Activated B cell treated with CpG ODN at 0.5 μM for 24 hours (primary cell): ENCODE measurements at regions not wholly inside any gene's neighbourhood (a gene's known extent, or its start where the extent isn't known, plus 50 kb on each side); places are given as distances from the start of the nearest gene placed in this dataset.

Experiments used
- ATAC-seq: fragments of 200-7000 bp; cut with Tn5 transposase; one replicate; pipeline ENCODE4 v1.10.0; 2021; ENCODE audit warnings: low read depth, mild to moderate bottlenecking, moderate library complexity
- CTCF ChIA-PET: fragments of 350-600 bp; sonication (Branson Sonifier 250); formaldehyde crosslinking; loops from one replicate; lab custom pipeline; 2021; ENCODE audit warnings: antibody characterized with exemption; lab: Charles Lee
- POLR2A ChIA-PET: fragments of 350-600 bp; sonication (Branson Sonifier 250); formaldehyde crosslinking; loops from one replicate; lab custom pipeline; 2021; ENCODE audit warnings: antibody characterized with exemption; lab: Charles Lee
- DNase-seq: peaks from one replicate; pipeline ENCODE4 v3.0.0; 2022
- H3K27ac Mint-ChIP-seq: one replicate; pipeline ENCODE4 v1.8.0; 2020; ENCODE audit warnings: mixed read lengths
- H3K27me3 Mint-ChIP-seq: one replicate; pipeline ENCODE4 v1.8.0; 2021; ENCODE audit warnings: mixed read lengths
- H3K36me3 Mint-ChIP-seq: one replicate; pipeline ENCODE4 v1.8.0; 2021; ENCODE audit warnings: low read depth, mixed read lengths
- H3K4me1 Mint-ChIP-seq: one replicate; pipeline ENCODE4 v1.8.0; 2021; ENCODE audit warnings: mixed read lengths
- H3K4me3 Mint-ChIP-seq: one replicate; pipeline ENCODE4 v1.8.0; 2020; ENCODE audit warnings: mild to moderate bottlenecking, mixed read lengths
- H3K9me3 Mint-ChIP-seq: one replicate; pipeline ENCODE4 v1.8.0; 2020; ENCODE audit warnings: mixed read lengths
- intact Hi-C: fragments of 100-400 bp; cut with micrococcal nuclease; formaldehyde crosslinking; loops from one replicate; pipeline ENCODE4 v1.15.1; 2024
- TF ChIP-seq, protein P1 (sequence below): fragments of 200-600 bp; IDR thresholded peaks from one replicate; pipeline ENCODE4 v1.8.0; 2022; ENCODE audit warnings: antibody characterized with exemption, mild to moderate bottlenecking

- no peak for DNase-seq
- no peaks in the 10 kb centered on the region for H3K9me3 Mint-ChIP-seq
- ChIA-PET CTCF (no interaction called here), POLR2A (no interaction called here)
- H3K27ac Mint-ChIP-seq = no peak overlapping the region
- H3K27me3 Mint-ChIP-seq = no peaks in the 10 kb centered on the region
- ATAC-seq = no peak
- H3K4me1 Mint-ChIP-seq = no peaks in the 10 kb centered on the region
- TF ChIP-seq, protein P1, sequence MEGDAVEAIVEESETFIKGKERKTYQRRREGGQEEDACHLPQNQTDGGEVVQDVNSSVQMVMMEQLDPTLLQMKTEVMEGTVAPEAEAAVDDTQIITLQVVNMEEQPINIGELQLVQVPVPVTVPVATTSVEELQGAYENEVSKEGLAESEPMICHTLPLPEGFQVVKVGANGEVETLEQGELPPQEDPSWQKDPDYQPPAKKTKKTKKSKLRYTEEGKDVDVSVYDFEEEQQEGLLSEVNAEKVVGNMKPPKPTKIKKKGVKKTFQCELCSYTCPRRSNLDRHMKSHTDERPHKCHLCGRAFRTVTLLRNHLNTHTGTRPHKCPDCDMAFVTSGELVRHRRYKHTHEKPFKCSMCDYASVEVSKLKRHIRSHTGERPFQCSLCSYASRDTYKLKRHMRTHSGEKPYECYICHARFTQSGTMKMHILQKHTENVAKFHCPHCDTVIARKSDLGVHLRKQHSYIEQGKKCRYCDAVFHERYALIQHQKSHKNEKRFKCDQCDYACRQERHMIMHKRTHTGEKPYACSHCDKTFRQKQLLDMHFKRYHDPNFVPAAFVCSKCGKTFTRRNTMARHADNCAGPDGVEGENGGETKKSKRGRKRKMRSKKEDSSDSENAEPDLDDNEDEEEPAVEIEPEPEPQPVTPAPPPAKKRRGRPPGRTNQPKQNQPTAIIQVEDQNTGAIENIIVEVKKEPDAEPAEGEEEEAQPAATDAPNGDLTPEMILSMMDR = no peak
- H3K4me3 Mint-ChIP-seq = no peak overlapping the region
- no peaks in the 10 kb centered on the region for H3K36me3 Mint-ChIP-seq
- intact Hi-C loops = no loop called here
Observed at GRCh38 chr6:4464638-4465037, 311.6 kb upstream of the CDYL start.

DNA sequence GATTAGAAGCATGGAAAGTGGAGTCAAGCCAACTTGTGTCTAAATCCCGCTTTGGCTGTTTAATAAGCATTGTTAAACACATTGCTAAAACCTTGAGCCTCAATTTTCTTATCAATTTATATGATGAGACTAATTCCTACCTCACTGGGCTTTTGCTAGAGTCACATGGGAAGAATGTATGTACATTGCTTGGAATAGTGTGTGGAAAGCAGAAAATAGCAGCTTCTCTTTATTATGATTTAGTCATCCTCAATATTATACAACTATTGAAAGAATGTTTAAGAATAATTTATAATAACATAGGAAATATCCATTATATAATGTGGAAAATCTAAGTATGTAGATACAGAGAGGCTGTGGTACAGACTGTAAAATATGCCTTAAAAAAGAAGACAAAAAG, 313.0 kb upstream of the CDYL start:
- no peaks in the 10 kb centered on the region for H3K9me3 Mint-ChIP-seq
- ChIA-PET CTCF (no interaction called here), POLR2A (no interaction called here)
- DNase-seq = no peak
- H3K4me1 Mint-ChIP-seq = no peaks in the 10 kb centered on the region
- ATAC-seq = no peak
- no peak overlapping the region for H3K4me3 Mint-ChIP-seq
- intact Hi-C loops = no loop called here
- H3K27me3 Mint-ChIP-seq = no peaks in the 10 kb centered on the region
- TF ChIP-seq, protein P1 = no peak
- no peaks in the 10 kb centered on the region for H3K36me3 Mint-ChIP-seq
- H3K27ac Mint-ChIP-seq = no peak overlapping the region

GRCh38 chr6:4460586-4461475, 315.4 kb upstream of the CDYL start:
- DNase-seq (no peak), ATAC-seq (no peak)
- Mint-ChIP-seq H3K4me1 (no peaks in the 10 kb centered on the region), H3K4me3 (no peak overlapping the region), H3K27ac (no peak overlapping the region), H3K36me3 (no peaks in the 10 kb centered on the region), H3K9me3 (peaks cover 4% of the 10 kb centered on the region), H3K27me3 (no peaks in the 10 kb centered on the region)
- POLR2A ChIA-PET = no interaction called here
- CTCF ChIA-PET = no interaction called here
- intact Hi-C loops = no loop called here
- TF ChIP-seq, protein P1 = no peak

DNA sequence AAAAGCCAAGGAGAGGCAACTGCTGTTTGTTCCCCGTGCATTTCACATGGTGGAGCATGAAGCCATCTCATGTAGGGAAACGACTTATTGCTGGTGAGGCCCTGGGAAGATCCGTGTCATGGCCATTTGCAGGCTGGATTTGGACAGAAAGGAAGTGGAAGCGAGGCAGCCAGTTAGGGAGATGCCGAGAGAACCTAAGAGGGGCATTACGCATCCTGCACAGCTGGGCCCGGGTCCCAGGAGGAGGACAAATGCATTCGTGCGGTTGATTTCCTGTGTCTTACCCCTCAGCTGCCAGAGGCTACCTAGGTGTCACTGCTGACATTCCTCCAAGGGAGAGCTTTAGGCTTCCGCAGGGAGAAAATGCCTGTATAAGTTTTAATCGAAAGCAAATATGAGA, 316.2 kb upstream of the CDYL start:
- H3K9me3 Mint-ChIP-seq = peaks cover 4% of the 10 kb centered on the region
- ChIA-PET CTCF (no interaction called here), POLR2A (no interaction called here)
- H3K4me3 Mint-ChIP-seq = no peak overlapping the region
- intact Hi-C loops = no loop called here
- no peaks in the 10 kb centered on the region for H3K27me3 Mint-ChIP-seq
- peaks cover under 1% of the 10 kb centered on the region for H3K4me1 Mint-ChIP-seq
- TF ChIP-seq, protein P1 = no peak
- no peak for DNase-seq
- H3K36me3 Mint-ChIP-seq = no peaks in the 10 kb centered on the region
- no peak for ATAC-seq
- H3K27ac Mint-ChIP-seq = no peak overlapping the region

DNA sequence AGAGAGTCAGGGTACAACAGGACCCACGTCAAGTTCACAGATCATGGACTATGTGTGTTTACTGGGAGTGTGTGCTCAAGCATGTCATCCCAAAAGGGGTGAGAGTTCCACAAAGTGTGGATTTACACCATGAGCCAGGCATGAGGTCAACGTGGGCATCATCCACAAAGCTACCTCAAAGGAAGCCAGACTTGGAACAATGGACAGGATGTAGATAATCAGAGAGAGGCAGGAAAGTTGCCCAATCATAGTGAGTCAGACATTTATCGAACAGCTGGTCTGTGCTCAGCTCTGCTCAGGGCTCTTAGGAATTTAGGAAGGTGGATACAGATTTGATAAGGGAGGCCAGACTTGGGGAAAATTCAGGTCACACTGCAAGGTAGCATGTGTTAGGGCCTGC, 317.2 kb upstream of the CDYL start:
- POLR2A ChIA-PET = no interaction called here
- H3K4me1 Mint-ChIP-seq = peaks cover 10% of the 10 kb centered on the region
- intact Hi-C loops = no loop called here
- H3K36me3 Mint-ChIP-seq = no peaks in the 10 kb centered on the region
- ATAC-seq (no peak), DNase-seq (no peak)
- H3K4me3 Mint-ChIP-seq = no peak overlapping the region
- TF ChIP-seq, protein P1 = no peak
- no peaks in the 10 kb centered on the region for H3K27me3 Mint-ChIP-seq
- peaks cover 4% of the 10 kb centered on the region for H3K9me3 Mint-ChIP-seq
- no peak overlapping the region for H3K27ac Mint-ChIP-seq
- CTCF ChIA-PET = no interaction called here
